Hematopoietic multipotent progenitor cell treated with erythropoietin and hydrocortisone succinate and interleukin-3 and kit ligand, for 6 days (in vitro differentiated cells): ENCODE measurements at regions not wholly inside any gene's neighbourhood (a gene's known extent, or its start where the extent isn't known, plus 50 kb on each side); places are given as distances from the start of the nearest gene placed in this dataset.

ENCODE experiments used
- DNase-seq: peaks from one replicate; pipeline ENCODE4 v3.0.0-alpha.2; 2015

- no peak for DNase-seq
These were observed 84.8 kb upstream of the WDR44 start for GRCh38 chrX:118261151-118261550.

DNA sequence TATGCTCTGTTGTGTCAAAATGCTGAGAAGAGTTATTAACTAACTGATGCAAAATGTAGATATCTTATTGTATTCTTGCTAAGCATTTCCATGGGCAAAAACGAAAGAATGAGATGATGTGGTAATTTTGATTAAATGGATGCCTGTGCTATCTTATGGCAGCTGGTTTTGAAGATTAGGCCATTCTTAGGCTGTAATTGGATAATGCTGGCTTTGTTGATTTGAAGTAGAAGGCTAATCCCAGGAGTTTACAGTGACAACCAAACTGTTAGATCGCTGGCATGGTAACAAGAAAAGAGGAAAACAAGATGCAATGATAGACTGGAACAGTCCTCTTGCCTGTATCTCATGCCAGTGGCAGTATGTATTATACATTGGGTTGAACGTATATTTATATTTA, 74.1 kb upstream of the WDR44 start:
- peak; percentile 59 for DNase-seq

- DNase-seq = no peak
These were observed 73.7 kb upstream of the WDR44 start for GRCh38 chrX:118272242-118272641.

GRCh38 chrX:118286066-118286762, 59.7 kb upstream of the WDR44 start:
- DNase-seq = peak; percentile 15

- DNase-seq = peak; percentile 4
These were observed 50.1 kb upstream of the WDR44 start for GRCh38 chrX:118295818-118296217.
